A204.1 (cell line): ENCODE measurements at regions not wholly inside any gene's neighbourhood (a gene's known extent, or its start where the extent isn't known, plus 50 kb on each side); places are given as distances from the start of the nearest gene placed in this dataset.
"Not testable (repeated sequence)": the region's sequence is repeated elsewhere in the genome, so short reads cannot be mapped to it uniquely, and the experiment has no call there.

Experiments
- FAIRE-seq: peaks from 2 replicates; lab custom pipeline; 2012; peaks lifted over from hg19 to GRCh38; lab: Jason Lieb, UNC

GRCh38 chr16:88164196-88165039 is 213.2 kb downstream of the BANP start:
- FAIRE-seq, result not testable (repeated sequence)

DNA sequence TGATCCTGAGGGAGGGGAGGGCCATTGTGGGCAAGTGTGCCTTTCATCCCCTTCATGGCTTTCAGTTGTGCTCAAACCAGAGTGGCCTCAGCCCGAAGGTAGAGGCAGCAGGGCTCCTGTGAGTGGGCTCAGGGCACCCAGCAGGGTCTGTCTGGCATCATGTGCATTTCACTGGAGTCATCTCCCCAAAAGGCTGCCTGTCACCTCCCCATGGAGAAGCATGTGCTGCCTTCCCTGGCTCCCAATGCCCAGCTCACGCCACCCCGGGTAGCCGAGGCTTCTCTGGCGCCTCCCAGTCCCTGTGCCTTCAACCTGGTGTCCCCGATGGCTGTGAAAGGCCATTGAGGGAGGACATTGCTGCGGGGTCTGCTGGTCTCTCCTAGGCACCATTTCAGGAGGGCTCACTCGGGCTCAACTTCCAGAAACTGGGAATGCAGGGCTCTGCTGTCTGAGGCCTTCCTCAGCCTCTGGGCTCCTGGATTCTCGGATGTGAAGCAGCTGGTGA is 213.9 kb downstream of the BANP start:
- FAIRE-seq, result not testable (repeated sequence)

- not testable (repeated sequence) for FAIRE-seq
These were observed 214.4 kb downstream of the BANP start for GRCh38 chr16:88165683-88166082.

DNA sequence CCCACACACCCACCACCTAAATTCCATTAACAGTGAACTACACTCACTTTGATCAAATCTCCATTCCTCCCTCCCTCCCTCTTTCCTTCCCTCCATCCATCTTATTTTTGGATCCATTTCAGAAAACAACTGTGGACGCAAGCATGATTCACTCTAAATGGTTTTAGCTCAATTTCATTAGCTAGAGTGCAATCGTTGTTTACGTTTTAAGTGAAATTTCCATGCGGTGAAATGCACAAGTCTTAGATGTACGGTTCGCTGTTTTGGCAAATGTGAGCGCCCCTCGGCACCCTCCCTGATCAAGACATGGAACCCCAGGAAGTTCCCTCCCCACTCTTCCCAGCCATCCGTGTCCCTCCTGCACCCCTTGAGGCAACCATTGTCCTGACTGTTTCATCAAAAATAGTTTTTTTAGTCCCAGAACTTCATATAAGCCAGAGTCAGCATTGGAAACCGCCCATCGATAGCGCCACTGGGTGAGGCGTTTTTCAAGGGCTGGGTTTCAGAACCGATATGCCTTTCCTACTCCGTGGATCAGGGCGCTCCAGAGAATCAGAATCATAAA is 215.1 kb downstream of the BANP start:
- not testable (repeated sequence) for FAIRE-seq

DNA sequence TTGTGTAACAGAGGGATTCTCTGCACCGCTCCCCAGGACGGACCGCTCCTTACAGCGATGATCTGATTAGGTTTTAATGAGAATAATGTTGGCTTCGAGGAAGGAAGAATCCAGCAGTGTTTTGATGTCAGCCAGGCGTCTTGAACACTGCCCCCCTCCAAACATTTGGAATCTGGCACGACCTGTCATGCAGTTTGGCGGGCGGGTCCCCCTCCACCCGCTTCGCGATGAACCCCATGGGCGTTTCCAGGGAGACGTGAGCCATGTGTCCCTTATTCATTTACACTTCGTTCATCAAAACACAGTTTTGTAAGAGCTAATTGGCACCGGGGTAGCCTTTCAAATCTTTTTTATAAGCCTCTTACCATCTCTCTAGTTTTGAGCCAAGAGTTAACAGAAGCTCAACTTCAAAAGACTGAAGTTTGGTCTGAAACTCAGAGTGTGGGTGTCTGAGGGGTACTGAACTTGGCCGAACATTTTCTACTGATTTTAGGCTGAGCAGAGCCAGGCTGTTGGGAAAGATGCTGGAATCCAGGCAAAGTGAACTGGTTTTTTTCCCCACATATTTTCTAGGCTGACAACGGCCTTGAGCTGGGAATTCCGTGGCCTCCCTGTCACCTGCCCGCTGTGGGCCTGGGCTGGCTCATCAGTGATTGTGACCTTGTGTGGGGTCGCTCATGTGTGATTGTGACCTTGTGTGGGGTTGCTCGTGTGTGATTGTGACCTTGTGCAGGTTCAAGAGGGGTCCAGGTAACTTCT is 214.8 kb upstream of the ZNF469 start:
- FAIRE-seq, result not testable (repeated sequence)

- not testable (repeated sequence) for FAIRE-seq
These were observed 214.2 kb upstream of the ZNF469 start for GRCh38 chr16:88168557-88168949.

DNA sequence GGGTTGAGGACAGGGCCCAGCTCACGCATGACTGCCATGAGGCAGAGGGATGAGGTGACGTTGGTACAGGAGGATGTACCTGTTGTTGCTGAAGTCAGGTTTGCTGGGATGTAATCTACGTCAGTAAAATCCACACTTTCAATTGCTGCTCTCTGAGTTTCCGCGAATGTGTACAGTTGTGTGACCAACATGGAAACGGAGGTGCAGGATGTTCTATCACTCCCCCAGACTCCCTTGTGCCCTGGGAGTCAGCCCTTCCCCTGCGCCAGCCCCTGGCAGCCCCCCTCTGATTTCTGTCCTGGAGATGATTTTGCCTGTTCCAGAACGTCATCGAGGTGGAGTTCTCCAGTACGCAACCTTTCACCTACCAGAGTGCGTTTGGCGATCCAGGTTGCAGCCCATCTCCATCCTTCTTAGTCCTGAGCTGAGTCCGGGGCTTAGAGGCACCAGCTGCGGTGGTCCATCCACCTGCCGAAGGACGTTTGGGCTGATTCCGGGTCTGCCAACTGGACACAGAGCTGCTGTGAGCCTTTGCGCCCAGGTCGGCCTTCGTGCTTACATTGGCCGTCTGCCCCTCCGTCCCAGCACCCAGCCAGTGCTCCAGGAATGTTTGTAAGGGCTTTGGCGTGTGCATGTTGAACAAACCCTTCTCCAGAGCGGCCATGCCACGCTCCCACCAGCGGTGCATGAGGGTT is 213.5 kb upstream of the ZNF469 start:
- not testable (repeated sequence) for FAIRE-seq

- FAIRE-seq, result not testable (repeated sequence)
These were observed 213.0 kb upstream of the ZNF469 start for GRCh38 chr16:88169831-88170165.

- no peak for FAIRE-seq
These were observed 212.2 kb upstream of the ZNF469 start for GRCh38 chr16:88170528-88170991.

GRCh38 chr16:88171126-88171525 is 211.6 kb upstream of the ZNF469 start:
- not testable (repeated sequence) for FAIRE-seq

GRCh38 chr16:88176184-88176583 is 206.6 kb upstream of the ZNF469 start:
- not testable (repeated sequence) for FAIRE-seq

GRCh38 chr16:88176591-88177180 is 206.1 kb upstream of the ZNF469 start:
- not testable (repeated sequence) for FAIRE-seq

GRCh38 chr16:88178251-88178650 is 204.5 kb upstream of the ZNF469 start:
- FAIRE-seq, result not testable (repeated sequence)

DNA sequence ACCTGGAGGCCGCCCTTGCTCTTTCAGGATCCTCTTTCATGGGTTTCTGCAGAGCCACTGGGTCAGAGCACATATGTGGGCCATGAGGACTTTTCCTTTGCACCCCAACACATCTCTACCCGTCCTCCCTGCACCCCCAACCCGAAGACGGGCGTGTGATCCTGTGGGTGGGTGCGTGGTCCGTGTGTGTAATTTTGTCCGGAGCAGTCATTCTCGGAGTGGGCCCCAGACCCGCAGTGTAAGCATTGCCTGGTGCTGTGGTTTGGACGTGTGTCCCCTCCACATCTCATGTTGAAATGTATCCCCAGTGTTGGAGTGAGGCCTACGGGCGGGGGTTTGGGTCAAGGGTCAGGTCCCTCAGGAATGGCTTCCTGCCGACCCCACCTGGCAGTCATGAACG is 203.9 kb upstream of the ZNF469 start:
- FAIRE-seq, result not testable (repeated sequence)

GRCh38 chr16:88182967-88183881 is 199.5 kb upstream of the ZNF469 start:
- FAIRE-seq, result not testable (repeated sequence)

DNA sequence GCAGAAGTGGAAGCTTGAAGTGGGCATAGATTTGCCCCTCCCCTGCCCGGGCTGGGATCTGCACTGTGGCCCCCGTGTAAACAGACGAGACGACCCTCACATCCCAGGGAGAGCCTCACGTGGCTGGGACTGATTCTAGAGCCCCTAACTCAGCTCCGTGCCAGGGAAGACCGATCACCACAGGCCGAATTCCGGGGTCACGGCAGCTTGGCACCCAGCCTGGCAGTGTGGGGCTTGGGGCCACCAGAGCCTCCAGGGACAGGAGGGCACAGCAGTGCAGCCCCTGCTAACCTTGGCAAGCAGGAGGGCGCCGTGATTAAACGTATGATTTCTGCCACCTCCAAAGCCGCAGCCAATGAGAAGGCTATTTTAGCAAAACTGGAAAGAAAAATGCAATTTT is 198.7 kb upstream of the ZNF469 start:
- FAIRE-seq, result not testable (repeated sequence)

DNA sequence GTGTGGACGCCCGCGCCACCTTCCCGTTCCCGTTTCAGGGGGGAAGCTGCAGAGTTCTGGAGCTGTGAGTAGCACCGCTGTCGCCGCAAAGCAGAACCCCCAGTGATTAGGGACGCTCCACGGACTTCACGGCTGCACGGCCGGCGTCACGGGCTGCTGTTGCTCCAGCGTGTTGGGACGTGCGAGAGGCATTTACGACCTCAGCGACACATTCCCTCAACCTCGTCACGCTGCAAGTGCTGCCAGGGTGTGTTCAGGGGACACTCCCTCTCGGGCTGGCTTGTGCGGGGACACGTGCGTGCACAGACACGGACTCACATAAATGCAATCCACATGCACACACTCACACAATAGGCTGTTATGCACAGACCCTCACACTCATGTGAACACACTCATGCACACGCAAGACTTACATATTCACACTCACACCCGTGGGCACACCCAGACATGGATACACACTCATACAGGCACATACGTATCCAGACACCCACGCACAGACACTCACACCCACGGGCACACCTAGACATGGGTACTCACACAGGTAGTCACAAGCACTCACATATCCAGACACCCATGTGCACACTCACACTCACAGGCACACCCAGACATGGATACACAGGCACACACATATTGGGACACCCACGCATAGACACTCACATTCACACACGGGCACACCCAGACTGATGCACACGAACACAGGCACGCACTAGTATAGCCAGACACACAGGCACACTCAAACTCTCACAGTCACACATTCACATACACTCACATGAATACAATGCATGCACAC is 198.0 kb upstream of the ZNF469 start:
- not testable (repeated sequence) for FAIRE-seq

DNA sequence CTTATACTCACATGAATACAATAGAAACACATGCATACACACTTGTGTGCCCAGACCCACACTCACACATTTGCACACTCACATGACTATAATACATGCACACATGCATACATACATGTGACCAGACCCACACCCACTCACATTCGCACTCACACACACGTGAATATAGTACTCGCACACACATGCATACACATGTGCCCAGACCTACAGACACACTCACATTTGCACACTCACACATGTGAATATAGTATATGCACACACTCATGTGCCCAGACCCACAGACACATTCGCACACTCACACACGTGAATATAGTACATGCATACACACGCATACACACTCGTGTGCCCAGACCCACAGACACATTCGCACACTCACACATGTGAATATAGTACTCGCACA is 197.4 kb upstream of the ZNF469 start:
- FAIRE-seq, result not testable (repeated sequence)

- FAIRE-seq, result not testable (repeated sequence)
These were observed 196.5 kb upstream of the ZNF469 start for GRCh38 chr16:88185976-88186888.
